ENCODE measurements at regions not wholly inside any gene's neighbourhood (a gene's known extent, or its start where the extent isn't known, plus 50 kb on each side); places are given as distances from the start of the nearest gene placed in this dataset.
A peak's percentile ranks its signal among the peaks of the same experiment; 100 is the strongest.

GRCh38 chr17:73776351-73777130 is 132.3 kb upstream of the SDK2 start:
- DNase-seq, result no peak
- POLR2A ChIA-PET, result no interaction called here

GRCh38 chr17:73777131-73777449 is 132.8 kb upstream of the SDK2 start:
- ChIA-PET CTCF (no interaction called here), POLR2A (no interaction called here)
- no peaks in the 10 kb centered on the region for H3K27me3 Mint-ChIP-seq
- DNase-seq (no peak), ATAC-seq (no peak)
- no peaks in the 10 kb centered on the region for H3K4me1 Mint-ChIP-seq (ENCODE audit: low read depth)
- no peaks in the 10 kb centered on the region for H3K36me3 Mint-ChIP-seq (ENCODE audit: low read depth)
- intact Hi-C loops (cut with micrococcal nuclease), result no loop called here
- H3K27ac Mint-ChIP-seq, result no peak overlapping the region
- H3K9me3 Mint-ChIP-seq, result no peaks in the 10 kb centered on the region
- no peak overlapping the region for H3K4me3 Mint-ChIP-seq
- no peak for TF ChIP-seq CTCF (IDR thresholded peaks at IDR 0.05)

More at GRCh38 chr17:73776351-73777130, 132.3 kb upstream of the SDK2 start:
- CTCF ChIA-PET, result no interaction called here
- Mint-ChIP-seq H3K4me3 (no peak overlapping the region), H3K9me3 (no peaks in the 10 kb centered on the region), H3K27ac (no peak overlapping the region), H3K27me3 (no peaks in the 10 kb centered on the region), H3K36me3 (ENCODE audit: low read depth) (no peaks in the 10 kb centered on the region), H3K4me1 (ENCODE audit: low read depth) (no peaks in the 10 kb centered on the region)
- ATAC-seq, result no peak
- no peak for TF ChIP-seq CTCF (IDR thresholded peaks at IDR 0.05)
- intact Hi-C loops (cut with micrococcal nuclease), result no loop called here

GRCh38 chr17:73782231-73782630 is 138.0 kb upstream of the SDK2 start:
- Mint-ChIP-seq H3K27ac (no peak overlapping the region), H3K36me3 (ENCODE audit: low read depth) (no peaks in the 10 kb centered on the region), H3K4me1 (ENCODE audit: low read depth) (peaks cover 6% of the 10 kb centered on the region), H3K4me3 (no peak overlapping the region), H3K9me3 (no peaks in the 10 kb centered on the region), H3K27me3 (no peaks in the 10 kb centered on the region)
- CTCF ChIA-PET, result interaction anchor here (0.9 kb wide), 1 partner anchor 73 kb away, joined by 3 read pairs; no protein-coding TSS in a partner anchor
- DNase-seq (no peak), ATAC-seq (no peak)
- intact Hi-C loops (cut with micrococcal nuclease), result no loop called here
- TF ChIP-seq CTCF (IDR thresholded peaks at IDR 0.05), result no peak
- POLR2A ChIA-PET, result no interaction called here

- ChIA-PET POLR2A (no interaction called here), CTCF (interaction anchor here (0.9 kb wide), 1 partner anchor 73 kb away, joined by 3 read pairs; no protein-coding TSS in a partner anchor)
- Mint-ChIP-seq H3K4me3 (no peak overlapping the region), H3K9me3 (no peaks in the 10 kb centered on the region), H3K27me3 (no peaks in the 10 kb centered on the region), H3K36me3 (ENCODE audit: low read depth) (no peaks in the 10 kb centered on the region), H3K4me1 (ENCODE audit: low read depth) (peaks cover 6% of the 10 kb centered on the region), H3K27ac (no peak overlapping the region)
- intact Hi-C loops (cut with micrococcal nuclease), result no loop called here
- no peak for TF ChIP-seq CTCF (IDR thresholded peaks at IDR 0.05)
- no peak for ATAC-seq
- peak; percentile 7 for DNase-seq
Observed at GRCh38 chr17:73782641-73783381, 138.6 kb upstream of the SDK2 start.

GRCh38 chr17:73783382-73783766 is 139.1 kb upstream of the SDK2 start:
- no peaks in the 10 kb centered on the region for H3K9me3 Mint-ChIP-seq
- CTCF ChIA-PET, result no interaction called here
- H3K4me1 Mint-ChIP-seq (ENCODE audit: low read depth), result peaks cover 6% of the 10 kb centered on the region
- no peak for TF ChIP-seq CTCF (IDR thresholded peaks at IDR 0.05)
- ATAC-seq (no peak), DNase-seq (no peak)
- H3K4me3 Mint-ChIP-seq, result no peak overlapping the region
- no peaks in the 10 kb centered on the region for H3K36me3 Mint-ChIP-seq (ENCODE audit: low read depth)
- H3K27me3 Mint-ChIP-seq, result no peaks in the 10 kb centered on the region
- no peak overlapping the region for H3K27ac Mint-ChIP-seq
- intact Hi-C loops (cut with micrococcal nuclease), result no loop called here
- POLR2A ChIA-PET, result no interaction called here

Measured in activated CD8-positive, alpha-beta T cell treated with anti-CD3 and anti-CD28 coated beads for 36 hours (primary cell).